RWPE1 (cell line): ENCODE measurements at regions not wholly inside any gene's neighbourhood (a gene's known extent, or its start where the extent isn't known, plus 50 kb on each side); places are given as distances from the start of the nearest gene placed in this dataset.

Source experiments
- CTCF ChIA-PET: fragments of 350-600 bp; sonication (Branson Sonifier 250); formaldehyde crosslinking; extraction: SDS; loops from one replicate; lab custom pipeline; 2021; lab: Yijun Ruan, JAX
- POLR2A ChIA-PET: fragments of 400-600 bp; formaldehyde crosslinking; extraction: SDS; loops from one replicate; lab custom pipeline; 2020; ENCODE audit warnings: antibody characterized with exemption; ENCODE audit not compliant: low non-redundant PET; lab: Yijun Ruan, JAX
- DNase-seq: peaks from one replicate; pipeline ENCODE4 v3.0.0; 2012; ENCODE audit warnings: low spot score
- H3K27ac ChIP-seq: fragments of 450-650 bp; 2 replicates; pipeline ENCODE4 v1.5.1; 2017
- TF ChIP-seq, protein P1 (sequence below): fragments of 450-650 bp; conservative IDR thresholded peaks from 2 replicates; pipeline ENCODE4 v1.5.1; 2017; ENCODE audit warnings: low read depth, mild to moderate bottlenecking

DNA sequence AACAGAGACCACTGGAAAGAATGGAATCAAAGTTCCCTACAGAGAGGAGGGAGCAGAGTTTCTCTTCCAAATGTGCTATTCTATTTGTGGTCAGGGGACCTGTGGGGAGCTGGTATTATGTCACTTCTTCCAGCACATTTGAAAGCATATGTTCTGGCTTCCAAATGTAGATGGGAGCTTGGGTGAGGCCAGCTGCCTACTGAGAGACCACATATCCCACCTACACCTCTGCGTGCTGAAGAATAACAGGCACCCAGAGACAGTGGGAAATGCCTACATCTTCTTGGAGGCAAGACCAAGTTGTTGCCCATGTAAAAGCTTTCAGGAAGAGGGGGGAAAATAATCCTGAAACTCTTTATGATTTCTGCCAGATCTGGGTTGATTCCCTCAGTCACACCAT lies 286.8 kb upstream of the UMPS start:
- no peak for DNase-seq
- TF ChIP-seq, protein P1, sequence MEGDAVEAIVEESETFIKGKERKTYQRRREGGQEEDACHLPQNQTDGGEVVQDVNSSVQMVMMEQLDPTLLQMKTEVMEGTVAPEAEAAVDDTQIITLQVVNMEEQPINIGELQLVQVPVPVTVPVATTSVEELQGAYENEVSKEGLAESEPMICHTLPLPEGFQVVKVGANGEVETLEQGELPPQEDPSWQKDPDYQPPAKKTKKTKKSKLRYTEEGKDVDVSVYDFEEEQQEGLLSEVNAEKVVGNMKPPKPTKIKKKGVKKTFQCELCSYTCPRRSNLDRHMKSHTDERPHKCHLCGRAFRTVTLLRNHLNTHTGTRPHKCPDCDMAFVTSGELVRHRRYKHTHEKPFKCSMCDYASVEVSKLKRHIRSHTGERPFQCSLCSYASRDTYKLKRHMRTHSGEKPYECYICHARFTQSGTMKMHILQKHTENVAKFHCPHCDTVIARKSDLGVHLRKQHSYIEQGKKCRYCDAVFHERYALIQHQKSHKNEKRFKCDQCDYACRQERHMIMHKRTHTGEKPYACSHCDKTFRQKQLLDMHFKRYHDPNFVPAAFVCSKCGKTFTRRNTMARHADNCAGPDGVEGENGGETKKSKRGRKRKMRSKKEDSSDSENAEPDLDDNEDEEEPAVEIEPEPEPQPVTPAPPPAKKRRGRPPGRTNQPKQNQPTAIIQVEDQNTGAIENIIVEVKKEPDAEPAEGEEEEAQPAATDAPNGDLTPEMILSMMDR, result no peak
- CTCF ChIA-PET, result interaction anchor here (1.1 kb wide), 1 partner anchor 15 kb away, joined by 3 read pairs; no protein-coding TSS in a partner anchor
- no peak overlapping the region for H3K27ac ChIP-seq
- POLR2A ChIA-PET, result no interaction called here

DNA sequence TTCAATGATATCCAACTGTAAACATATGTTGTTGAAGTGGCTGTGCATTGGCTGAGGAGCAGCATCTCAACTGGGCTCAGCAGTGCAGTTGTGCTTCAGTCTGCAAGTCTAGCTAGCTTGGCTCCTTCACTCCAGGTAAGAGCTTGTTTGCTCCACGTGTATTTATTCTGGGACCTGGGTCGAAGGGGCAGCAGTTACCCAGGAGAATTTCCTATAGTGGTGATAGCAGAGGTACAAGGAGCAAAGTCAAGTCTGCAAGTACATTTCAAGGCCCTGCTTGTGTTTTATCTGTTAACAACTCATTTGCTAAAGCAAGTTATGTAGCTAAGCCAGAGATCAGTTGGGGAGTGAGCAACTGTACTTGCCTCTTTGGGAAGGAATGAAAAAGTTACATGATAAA lies 286.2 kb upstream of the UMPS start:
- DNase-seq, result no peak
- H3K27ac ChIP-seq, result no peak overlapping the region
- TF ChIP-seq, protein P1, result no peak
- ChIA-PET POLR2A (no interaction called here), CTCF (interaction anchor here (1.1 kb wide), 1 partner anchor 16 kb away, joined by 3 read pairs; no protein-coding TSS in a partner anchor)

GRCh38 chr3:124444896-124445295 lies 285.4 kb upstream of the UMPS start:
- CTCF ChIA-PET, result interaction anchor here (0.6 kb wide), 1 partner anchor 82 kb away, joined by 3 read pairs; no protein-coding TSS in a partner anchor
- POLR2A ChIA-PET, result no interaction called here
- TF ChIP-seq, protein P1, result no peak
- H3K27ac ChIP-seq, result no peak overlapping the region
- DNase-seq, result no peak

DNA sequence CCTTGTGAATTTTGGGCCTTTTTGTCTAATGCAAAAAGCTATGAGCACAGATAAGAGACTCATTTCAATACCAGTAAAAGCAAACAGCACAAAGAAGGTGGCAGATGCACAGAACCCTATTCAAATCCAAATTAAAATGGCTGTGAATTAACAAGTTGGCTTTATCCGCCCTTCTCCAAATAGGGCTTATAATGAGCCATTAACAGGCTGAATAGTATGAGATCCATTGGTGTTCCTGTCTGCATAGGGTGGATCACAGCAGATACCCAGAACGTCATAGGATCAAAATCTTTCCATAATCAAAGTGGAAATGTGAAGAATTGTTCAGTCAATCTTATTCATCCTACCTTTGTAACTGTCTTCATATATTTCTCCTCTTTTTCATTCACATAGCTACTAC lies 282.4 kb upstream of the UMPS start:
- no peak overlapping the region for H3K27ac ChIP-seq
- DNase-seq, result no peak
- POLR2A ChIA-PET, result no interaction called here
- CTCF ChIA-PET, result interaction anchor here (0.9 kb wide), 1 partner anchor 14 kb away, joined by 3 read pairs; no protein-coding TSS in a partner anchor
- TF ChIP-seq, protein P1, result no peak

- TF ChIP-seq, protein P1, result no peak
- ChIA-PET CTCF (interaction anchor here (0.6 kb wide), 1 partner anchor 161 kb away, joined by 3 read pairs; no protein-coding TSS in a partner anchor), POLR2A (no interaction called here)
- H3K27ac ChIP-seq, result no peak overlapping the region
- no peak for DNase-seq
Measured at GRCh38 chr3:124448954-124449353, 281.3 kb upstream of the UMPS start.

- ChIA-PET POLR2A (interaction anchor here (0.7 kb wide), 1 partner anchor 45 kb away, joined by 11 read pairs; no protein-coding TSS in a partner anchor), CTCF (no interaction called here)
- no peak overlapping the region for H3K27ac ChIP-seq
- no peak for DNase-seq
- TF ChIP-seq, protein P1, result no peak
Measured at GRCh38 chr3:124450366-124450765, 279.9 kb upstream of the UMPS start.
